SJCRH30 (cell line): ENCODE measurements at regions not wholly inside any gene's neighbourhood (a gene's known extent, or its start where the extent isn't known, plus 50 kb on each side); places are given as distances from the start of the nearest gene placed in this dataset.

Experiments used
- DNase-seq, 2 experiments: peaks; one replicate each; pipeline ENCODE4 v3.0.0-alpha.2; 2015 to 2020
- H3K27ac ChIP-seq: fragments of 250-450 bp; sonication (Bioruptor Pico); 2 replicates; pipeline ENCODE4 v1.5.1; 2020; ENCODE audit warnings: mild to moderate bottlenecking, moderate library complexity
- H3K27me3 ChIP-seq: fragments of 250-450 bp; sonication (Bioruptor Pico); 2 replicates; pipeline ENCODE4 v1.5.1; 2020; ENCODE audit warnings: mild to moderate bottlenecking, moderate library complexity
- H3K36me3 ChIP-seq: fragments of 250-450 bp; sonication (Bioruptor Pico); 2 replicates; pipeline ENCODE4 v1.5.1; 2020; ENCODE audit warnings: mild to moderate bottlenecking, moderate library complexity
- H3K4me1 ChIP-seq: fragments of 250-450 bp; sonication (Bioruptor Pico); 2 replicates; pipeline ENCODE4 v1.5.1; 2020; ENCODE audit warnings: mild to moderate bottlenecking, moderate library complexity
- H3K4me3 ChIP-seq: fragments of 250-450 bp; sonication (Bioruptor Pico); 2 replicates; pipeline ENCODE4 v1.5.1; 2020; ENCODE audit warnings: mild to moderate bottlenecking, moderate library complexity
- H3K9me3 ChIP-seq: fragments of 250-450 bp; sonication (Bioruptor Pico); replicated peaks from 2 replicates; pipeline ENCODE4 v1.5.1; 2020; ENCODE audit warnings: mild to moderate bottlenecking, moderate library complexity

GRCh38 chr3:33919312-33920120, 121.1 kb downstream of the PDCD6IP start:
- Histone ChIP-seq H3K27ac (no peak overlapping the region), H3K36me3 (no peaks in the 10 kb centered on the region), H3K27me3 (no peaks in the 10 kb centered on the region), H3K9me3 (no peaks in the 10 kb centered on the region), H3K4me3 (no peak overlapping the region), H3K4me1 (no peaks in the 10 kb centered on the region)
- no peak for DNase-seq

- Histone ChIP-seq H3K27ac (no peak overlapping the region), H3K27me3 (no peaks in the 10 kb centered on the region), H3K36me3 (no peaks in the 10 kb centered on the region), H3K4me3 (no peak overlapping the region), H3K4me1 (no peaks in the 10 kb centered on the region), H3K9me3 (no peaks in the 10 kb centered on the region)
- no peak for DNase-seq
Observed at GRCh38 chr3:33920511-33920910, 122.1 kb downstream of the PDCD6IP start.

- H3K27ac ChIP-seq, result no peak overlapping the region
- DNase-seq, result no peak
- H3K27me3 ChIP-seq, result no peaks in the 10 kb centered on the region
- H3K36me3 ChIP-seq, result no peaks in the 10 kb centered on the region
- no peaks in the 10 kb centered on the region for H3K9me3 ChIP-seq
- H3K4me1 ChIP-seq, result no peaks in the 10 kb centered on the region
- H3K4me3 ChIP-seq, result no peak overlapping the region
Observed at GRCh38 chr3:33921608-33922007, 123.2 kb downstream of the PDCD6IP start.

DNA sequence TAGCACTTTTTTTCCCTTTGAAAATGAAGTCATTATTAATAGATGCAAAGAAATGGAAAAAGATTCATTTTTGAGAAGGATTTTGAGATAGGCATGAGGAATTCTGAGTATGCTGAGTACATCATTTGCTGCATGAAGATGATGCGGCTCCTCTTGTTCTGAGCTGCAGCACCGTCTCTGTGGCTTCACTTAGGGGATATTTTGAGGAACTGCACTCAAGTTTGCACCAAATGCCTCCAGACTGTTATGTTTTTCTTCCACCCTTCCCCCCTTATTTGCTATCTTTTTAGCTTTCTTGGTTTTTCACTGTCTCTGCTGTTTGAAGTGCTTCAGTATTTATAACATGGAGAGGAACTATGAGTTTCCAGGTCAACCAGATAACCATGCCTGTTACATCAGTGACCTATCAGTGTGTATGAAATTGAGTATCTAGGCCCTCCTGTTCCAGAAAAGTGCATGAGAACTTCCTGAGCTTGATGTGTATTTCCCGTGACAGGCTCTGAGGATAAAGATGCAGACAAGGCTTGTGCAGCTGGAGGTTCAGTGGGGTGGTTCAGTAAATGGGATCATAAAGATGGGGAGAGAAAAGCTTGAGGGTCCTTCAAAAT, 128.7 kb downstream of the PDCD6IP start:
- no peaks in the 10 kb centered on the region for H3K9me3 ChIP-seq
- H3K27ac ChIP-seq, result no peak overlapping the region
- no peak overlapping the region for H3K4me3 ChIP-seq
- no peaks in the 10 kb centered on the region for H3K36me3 ChIP-seq
- H3K27me3 ChIP-seq, result no peaks in the 10 kb centered on the region
- no peak for DNase-seq
- H3K4me1 ChIP-seq, result no peaks in the 10 kb centered on the region

GRCh38 chr3:33929813-33930212, 131.4 kb downstream of the PDCD6IP start:
- H3K4me1 ChIP-seq, result no peaks in the 10 kb centered on the region
- no peaks in the 10 kb centered on the region for H3K9me3 ChIP-seq
- no peak for DNase-seq
- H3K4me3 ChIP-seq, result no peak overlapping the region
- no peaks in the 10 kb centered on the region for H3K27me3 ChIP-seq
- H3K27ac ChIP-seq, result no peak overlapping the region
- no peaks in the 10 kb centered on the region for H3K36me3 ChIP-seq

GRCh38 chr3:33931512-33931911, 133.1 kb downstream of the PDCD6IP start:
- Histone ChIP-seq H3K4me1 (no peaks in the 10 kb centered on the region), H3K36me3 (no peaks in the 10 kb centered on the region), H3K9me3 (no peaks in the 10 kb centered on the region), H3K27me3 (no peaks in the 10 kb centered on the region), H3K4me3 (no peak overlapping the region), H3K27ac (no peak overlapping the region)
- no peak for DNase-seq

DNA sequence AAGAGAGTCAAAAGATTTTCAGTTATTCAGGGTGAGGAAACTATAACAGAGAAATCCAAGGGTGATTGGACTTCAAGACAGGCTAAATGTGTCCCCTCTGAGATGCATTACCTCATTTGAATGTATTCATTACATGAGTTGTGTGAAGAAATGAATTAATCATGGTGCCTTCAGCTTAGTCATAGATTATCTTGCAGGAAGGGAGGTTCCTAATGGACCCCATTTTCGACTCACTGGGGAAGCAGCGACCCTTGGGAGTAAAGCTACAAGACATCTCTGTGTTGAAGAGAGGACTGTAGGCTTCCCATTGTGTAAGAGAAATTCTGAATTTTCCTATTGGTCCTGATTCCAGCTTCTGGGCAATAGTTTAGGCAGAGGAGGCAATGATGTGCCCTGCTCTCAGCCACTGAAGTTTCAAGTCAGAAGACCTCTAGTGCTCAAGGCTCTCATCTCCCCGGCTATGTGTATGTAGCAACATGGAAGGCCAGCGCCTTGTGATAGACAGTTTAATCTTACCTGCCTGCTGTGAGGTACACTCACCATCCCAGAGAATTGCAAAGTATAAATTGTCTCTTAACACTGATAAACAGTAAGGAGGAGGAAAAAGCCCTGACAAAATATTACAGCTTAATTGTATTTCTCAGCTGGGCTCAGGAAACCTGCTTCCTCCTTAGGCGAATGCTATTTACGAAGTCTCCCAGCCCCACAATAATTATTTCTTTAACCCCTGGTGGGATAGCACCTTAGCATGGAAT, 133.8 kb downstream of the PDCD6IP start:
- no peaks in the 10 kb centered on the region for H3K4me1 ChIP-seq
- DNase-seq, result no peak
- H3K27ac ChIP-seq, result no peak overlapping the region
- H3K36me3 ChIP-seq, result no peaks in the 10 kb centered on the region
- H3K4me3 ChIP-seq, result no peak overlapping the region
- H3K27me3 ChIP-seq, result no peaks in the 10 kb centered on the region
- no peaks in the 10 kb centered on the region for H3K9me3 ChIP-seq

- no peaks in the 10 kb centered on the region for H3K36me3 ChIP-seq
- DNase-seq, result no peak
- no peak overlapping the region for H3K4me3 ChIP-seq
- H3K4me1 ChIP-seq, result no peaks in the 10 kb centered on the region
- H3K27ac ChIP-seq, result no peak overlapping the region
- no peaks in the 10 kb centered on the region for H3K27me3 ChIP-seq
- H3K9me3 ChIP-seq, result no peaks in the 10 kb centered on the region
Observed at GRCh38 chr3:33936171-33936920, 137.9 kb downstream of the PDCD6IP start.

- no peaks in the 10 kb centered on the region for H3K4me1 ChIP-seq
- no peaks in the 10 kb centered on the region for H3K27me3 ChIP-seq
- H3K4me3 ChIP-seq, result no peak overlapping the region
- no peaks in the 10 kb centered on the region for H3K36me3 ChIP-seq
- no peak for DNase-seq
- no peaks in the 10 kb centered on the region for H3K9me3 ChIP-seq
- no peak overlapping the region for H3K27ac ChIP-seq
Observed at GRCh38 chr3:33936921-33937525, 138.6 kb downstream of the PDCD6IP start.

GRCh38 chr3:33937628-33938027, 139.2 kb downstream of the PDCD6IP start:
- Histone ChIP-seq H3K4me3 (no peak overlapping the region), H3K27me3 (no peaks in the 10 kb centered on the region), H3K9me3 (no peaks in the 10 kb centered on the region), H3K4me1 (no peaks in the 10 kb centered on the region), H3K27ac (no peak overlapping the region), H3K36me3 (no peaks in the 10 kb centered on the region)
- no peak for DNase-seq

DNA sequence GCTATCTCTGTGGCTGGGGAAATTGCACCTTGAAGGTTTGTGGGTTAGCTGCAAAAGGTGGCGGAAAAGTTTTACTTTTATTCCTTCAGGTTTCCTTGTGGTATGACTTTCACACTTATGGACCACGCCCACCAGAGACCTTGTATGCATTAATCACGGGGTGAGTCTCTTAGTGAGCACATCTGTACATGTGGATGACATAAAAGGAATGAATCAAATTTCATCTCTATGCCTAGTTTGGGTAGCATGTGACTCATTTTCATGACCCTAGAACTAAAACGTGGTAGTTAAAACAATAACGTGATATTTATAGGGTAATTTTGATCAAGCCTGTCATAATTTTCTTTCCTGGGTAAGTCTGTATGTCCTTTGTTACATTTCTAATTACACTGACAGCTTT, 141.7 kb downstream of the PDCD6IP start:
- no peak overlapping the region for H3K4me3 ChIP-seq
- DNase-seq, result no peak
- H3K4me1 ChIP-seq, result no peaks in the 10 kb centered on the region

GRCh38 chr3:33940736-33941135, 142.3 kb downstream of the PDCD6IP start:
- Histone ChIP-seq H3K36me3 (no peaks in the 10 kb centered on the region), H3K4me3 (no peak overlapping the region)
- DNase-seq, result peak; percentile 17 to 52

More for the DNA sequence above, 141.7 kb downstream of the PDCD6IP start:
- Histone ChIP-seq H3K27ac (no peak overlapping the region), H3K27me3 (no peaks in the 10 kb centered on the region), H3K36me3 (no peaks in the 10 kb centered on the region), H3K9me3 (no peaks in the 10 kb centered on the region)

DNA sequence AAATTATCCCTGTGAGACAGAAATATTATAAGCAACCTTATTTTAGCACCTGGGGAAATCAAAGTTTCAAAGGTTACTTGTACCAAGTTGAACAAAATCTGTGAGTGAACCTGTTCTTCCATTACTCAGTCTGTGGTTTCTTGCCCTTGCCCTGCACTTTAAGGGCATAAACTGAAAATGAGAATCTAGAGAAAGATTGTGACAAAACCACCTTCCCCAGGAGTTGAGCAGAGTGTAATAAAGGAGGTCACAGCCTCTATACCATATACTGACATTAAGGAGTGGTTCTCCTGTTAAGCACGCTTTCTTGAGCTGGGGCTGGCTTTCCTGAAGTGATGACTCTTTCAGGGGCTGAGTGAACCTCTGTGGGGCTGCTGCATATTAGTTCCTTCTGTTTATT, 143.4 kb downstream of the PDCD6IP start:
- H3K27me3 ChIP-seq, result no peaks in the 10 kb centered on the region
- H3K9me3 ChIP-seq, result no peaks in the 10 kb centered on the region
- no peak overlapping the region for H3K27ac ChIP-seq
- H3K36me3 ChIP-seq, result no peaks in the 10 kb centered on the region
- no peaks in the 10 kb centered on the region for H3K4me1 ChIP-seq
- no peak for DNase-seq
- H3K4me3 ChIP-seq, result no peak overlapping the region

More at GRCh38 chr3:33940736-33941135, 142.3 kb downstream of the PDCD6IP start:
- Histone ChIP-seq H3K27ac (no peak overlapping the region), H3K27me3 (no peaks in the 10 kb centered on the region), H3K4me1 (no peaks in the 10 kb centered on the region), H3K9me3 (no peaks in the 10 kb centered on the region)

DNA sequence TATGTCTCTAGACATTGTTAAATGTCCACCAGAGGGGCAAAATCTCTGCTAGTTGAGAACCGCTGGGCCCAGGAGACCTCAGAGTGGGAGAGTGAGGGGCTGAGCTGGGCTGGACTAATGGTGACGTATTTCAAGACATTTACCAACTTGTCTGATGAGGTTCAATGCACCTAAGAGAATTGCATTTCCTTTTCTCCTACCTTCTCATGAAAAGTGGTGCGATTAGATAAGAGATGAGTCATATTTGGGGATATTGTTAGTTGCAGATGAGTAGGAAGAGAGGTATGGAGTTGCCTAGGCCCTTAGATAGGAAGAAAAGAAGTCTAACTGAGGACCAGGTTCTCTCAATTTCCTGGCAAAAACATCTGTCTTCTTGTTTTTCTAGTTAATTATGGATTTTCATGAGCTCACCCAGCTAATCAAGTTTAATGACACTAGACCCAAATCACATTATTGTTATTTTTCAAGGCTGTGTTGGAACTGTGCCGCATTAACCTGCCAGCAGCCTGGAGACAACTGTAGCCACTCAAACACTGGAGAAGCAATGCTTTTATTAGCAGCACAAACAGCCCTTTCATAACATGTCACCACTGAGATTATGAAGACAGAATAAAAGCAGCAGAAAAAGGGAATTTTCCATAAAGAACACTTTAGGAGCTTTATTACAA, 144.2 kb downstream of the PDCD6IP start:
- Histone ChIP-seq H3K36me3 (no peaks in the 10 kb centered on the region), H3K4me1 (no peaks in the 10 kb centered on the region), H3K27me3 (no peaks in the 10 kb centered on the region), H3K9me3 (no peaks in the 10 kb centered on the region), H3K4me3 (no peak overlapping the region), H3K27ac (no peak overlapping the region)
- no peak for DNase-seq
